ENCODE measurements at regions not wholly inside any gene's neighbourhood (a gene's known extent, or its start where the extent isn't known, plus 50 kb on each side); places are given as distances from the start of the nearest gene placed in this dataset.

DNA sequence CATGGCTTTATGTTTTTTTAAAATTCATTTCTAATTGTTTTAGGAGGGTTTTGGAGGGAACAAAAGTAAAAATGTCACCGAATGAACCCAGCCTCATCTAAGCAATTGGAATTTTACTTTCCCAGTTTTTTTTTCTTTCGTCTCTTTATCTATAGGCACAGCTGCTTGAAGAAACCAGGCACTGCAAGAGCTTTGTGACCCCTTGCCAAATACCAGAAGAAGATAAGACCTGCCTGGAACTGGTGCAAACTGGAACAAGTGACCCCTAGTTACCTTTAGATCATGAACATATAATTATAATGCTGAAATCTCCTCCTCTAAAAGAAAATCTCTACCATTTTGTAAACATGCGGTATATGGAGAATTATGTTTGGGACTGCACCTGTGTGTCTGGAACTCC, 100.9 kb downstream of the TSN start (continued):
- TF ChIP-seq ZNF398 (CRISPR knock-in tag; IDR thresholded peaks at IDR 0.05) (no peak), STAT6 (CRISPR knock-in tag; IDR thresholded peaks at IDR 0.05) (no peak), ETS1 (conservative IDR thresholded peaks at IDR 0.05; ENCODE audit: control insufficient read depth, low read depth, low read length) (no peak), ILF3 (IDR thresholded peaks at IDR 0.05; ENCODE audit: borderline replicate concordance) (no peak), PTRF (tag; IDR thresholded peaks at IDR 0.05) (no peak), ZNF354B (CRISPR knock-in tag; IDR thresholded peaks at IDR 0.05) (no peak), ZNF143 (CRISPR knock-in tag; IDR thresholded peaks at IDR 0.05) (no peak), ZZZ3 (IDR thresholded peaks at IDR 0.05) (no peak), FOXK2 (conservative IDR thresholded peaks at IDR 0.05 in 1 of 2, IDR thresholded peaks at IDR 0.05 in 1 of 2; ENCODE audit: low read depth in 2 of 2) (no peak), SMARCC2 (IDR thresholded peaks at IDR 0.05; ENCODE audit: low read depth) (no peak), RBM34 (IDR thresholded peaks at IDR 0.05; ENCODE audit: borderline replicate concordance, insufficient read depth, low read length) (no peak), NONO (IDR thresholded peaks at IDR 0.05; ENCODE audit: low read depth in 2 of 2, low read length in 1 of 2) (no peak), TAF15 (IDR thresholded peaks at IDR 0.05; ENCODE audit: low read depth, low read length) (no peak), FOXA3 (CRISPR knock-in tag; conservative IDR thresholded peaks at IDR 0.05 in 1 of 2, IDR thresholded peaks at IDR 0.05 in 1 of 2) (no peak), ETV6 (IDR thresholded peaks at IDR 0.05; ENCODE audit: borderline replicate concordance in 1 of 2, low read depth in 2 of 2, low read length in 1 of 2) (no peak), ETV6 (CRISPR knock-in tag; IDR thresholded peaks at IDR 0.05; ENCODE audit: borderline replicate concordance) (no peak), GABPB2 (CRISPR knock-in tag; conservative IDR thresholded peaks at IDR 0.05) (no peak), SOX6 (IDR thresholded peaks at IDR 0.05) (0 out of 2 replicates have a peak, but pooled peaks have one; percentile 36), MYC (IDR thresholded peaks at IDR 0.05; ENCODE audit: low read depth, low read length) (no peak), MYC (CRISPR knock-in tag; IDR thresholded peaks at IDR 0.05; ENCODE audit: borderline replicate concordance, low read depth) (no peak), CTCFL (IDR thresholded peaks at IDR 0.05; ENCODE audit: borderline replicate concordance, insufficient read depth, low read depth, low read length, poor library complexity, severe bottlenecking) (no peak), NCOA2 (IDR thresholded peaks at IDR 0.05; ENCODE audit: partially characterized antibody in 2 of 2) (no peak)
